Stomach (tissue), 8 donors: ENCODE measurements at regions not wholly inside any gene's neighbourhood (a gene's known extent, or its start where the extent isn't known, plus 50 kb on each side); places are given as distances from the start of the nearest gene placed in this dataset.

ENCODE experiments used
- DNase-seq, 2 donors: peaks; one replicate each; pipeline versions ENCODE4 v3.0.0 to v3.0.0-alpha.2; 2013 to 2019
- H3K27ac ChIP-seq, 5 donors: fragments of 200-600 bp in 4 of 5; sonication (generic) in 4 of 5; one replicate each; pipeline ENCODE4 v1.5.1; 2013 to 2019; ENCODE audit warnings: mild to moderate bottlenecking in 1 of 5, moderate library complexity in 1 of 5
- H3K27me3 ChIP-seq, 3 donors: fragments of 200-600 bp; sonication (generic); one replicate each; pipeline ENCODE4 v1.5.1; 2017 to 2019; ENCODE audit warnings: mixed run types in 1 of 3
- H3K36me3 ChIP-seq, 4 donors: fragments of 200-600 bp; sonication (generic); 1 replicate in 3 of 4; 2 replicates in 1 of 4; pipeline ENCODE4 v1.5.1; 2016 to 2019
- H3K4me1 ChIP-seq, 4 donors: fragments of 200-600 bp; sonication (generic); one replicate each; pipeline ENCODE4 v1.5.1; 2016 to 2019
- H3K4me3 ChIP-seq, 4 donors: fragments of 200-600 bp; sonication (generic) in 3 of 4; one replicate each; pipeline ENCODE4 v1.5.1; 2016 to 2019; ENCODE audit warnings: mild to moderate bottlenecking in 1 of 4
- H3K9me3 ChIP-seq, 4 donors: fragments of 200-600 bp; sonication (generic); one replicate each; pipeline ENCODE4 v1.5.1; 2016 to 2019
- EP300 ChIP-seq: sonication (generic); formaldehyde crosslinking; IDR thresholded peaks from one replicate; pipeline ENCODE4 v1.6.1; 2017; ENCODE audit warnings: antibody characterized with exemption
- POLR2A ChIP-seq, 4 donors: fragments of 450-650 bp; IDR thresholded peaks; one replicate each; pipeline ENCODE4 v1.6.1; 2016; ENCODE audit warnings: antibody characterized with exemption in 4 of 4, control low read depth in 2 of 4, mild to moderate bottlenecking in 1 of 4, moderate library complexity in 1 of 4
- POLR2AphosphoS5 ChIP-seq, 3 donors: sonication (generic); formaldehyde crosslinking; IDR thresholded peaks; one replicate each; pipeline ENCODE4 v1.6.1; 2016; ENCODE audit warnings: antibody characterized with exemption in 3 of 3
- WGBS, 5 donors: extraction: QIAGEN DNeasy Blood & Tissue Kit in 3 of 5; methylation state at CpG; one replicate each; pipeline versions ENCODE4 v1.1.5 to v1.1.7; 2013 to 2018; 5-methylcytosine and 5-hydroxymethylcytosine counted together
- intact Hi-C: fragments of 100-400 bp; cut with DNase I; formaldehyde crosslinking; loops from one replicate; pipeline ENCODE4 v1.15.1; 2023; ENCODE audit warnings: low total_unique reads
- TF ChIP-seq, protein P1 (sequence below), 7 experiments: fragments of 450-650 bp in 4 of 7; fragments of 200-600 bp in 3 of 7; sonication (generic) in 3 of 7; IDR thresholded peaks; one replicate each; pipeline ENCODE4 v1.5.1; 2016 to 2019; ENCODE audit warnings: antibody characterized with exemption in 7 of 7, control low read depth in 2 of 7, mild to moderate bottlenecking in 1 of 7
- donor health status: healthy with polysubstance abuse.
- donor health status: Bipolar disorder and iron deficiency.
- donor health status: healthy.

- no peaks in the 10 kb centered on the region for H3K27me3 ChIP-seq
- no peak for TF ChIP-seq EP300
- TF ChIP-seq POLR2AphosphoS5 (IDR thresholded peaks at IDR 0.05): no peak
- TF ChIP-seq POLR2A (IDR thresholded peaks at IDR 0.05): no peak
- TF ChIP-seq, protein P1, sequence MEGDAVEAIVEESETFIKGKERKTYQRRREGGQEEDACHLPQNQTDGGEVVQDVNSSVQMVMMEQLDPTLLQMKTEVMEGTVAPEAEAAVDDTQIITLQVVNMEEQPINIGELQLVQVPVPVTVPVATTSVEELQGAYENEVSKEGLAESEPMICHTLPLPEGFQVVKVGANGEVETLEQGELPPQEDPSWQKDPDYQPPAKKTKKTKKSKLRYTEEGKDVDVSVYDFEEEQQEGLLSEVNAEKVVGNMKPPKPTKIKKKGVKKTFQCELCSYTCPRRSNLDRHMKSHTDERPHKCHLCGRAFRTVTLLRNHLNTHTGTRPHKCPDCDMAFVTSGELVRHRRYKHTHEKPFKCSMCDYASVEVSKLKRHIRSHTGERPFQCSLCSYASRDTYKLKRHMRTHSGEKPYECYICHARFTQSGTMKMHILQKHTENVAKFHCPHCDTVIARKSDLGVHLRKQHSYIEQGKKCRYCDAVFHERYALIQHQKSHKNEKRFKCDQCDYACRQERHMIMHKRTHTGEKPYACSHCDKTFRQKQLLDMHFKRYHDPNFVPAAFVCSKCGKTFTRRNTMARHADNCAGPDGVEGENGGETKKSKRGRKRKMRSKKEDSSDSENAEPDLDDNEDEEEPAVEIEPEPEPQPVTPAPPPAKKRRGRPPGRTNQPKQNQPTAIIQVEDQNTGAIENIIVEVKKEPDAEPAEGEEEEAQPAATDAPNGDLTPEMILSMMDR (IDR thresholded peaks at IDR 0.05): no peak
- H3K9me3 ChIP-seq: no peaks in the 10 kb centered on the region
- H3K4me1 ChIP-seq: no peaks in the 10 kb centered on the region
- intact Hi-C loops: no loop called here
- no peak overlapping the region for H3K4me3 ChIP-seq
- H3K36me3 ChIP-seq: no peaks in the 10 kb centered on the region
- no peak for DNase-seq
- no peak overlapping the region for H3K27ac ChIP-seq
- WGBS, 5 donors: 78 to 86% (median 85%) methylated on average over 3 of the region's 3 CpGs
Observed at GRCh38 chr1:208308221-208308620, 64.0 kb upstream of the PLXNA2 start.

- intact Hi-C loops: no loop called here
Observed at GRCh38 chr1:208309771-208310170, 65.6 kb upstream of the PLXNA2 start.

GRCh38 chr1:208312706-208313105, 68.5 kb upstream of the PLXNA2 start:
- peaks cover 0 to 9% (median 0%) of the 10 kb centered on the region in 3 donors for H3K27me3 ChIP-seq
- no peaks in the 10 kb centered on the region for H3K4me1 ChIP-seq
- H3K9me3 ChIP-seq: no peaks in the 10 kb centered on the region
- H3K36me3 ChIP-seq: no peaks in the 10 kb centered on the region
- no peak overlapping the region for H3K27ac ChIP-seq
- TF ChIP-seq POLR2AphosphoS5 (IDR thresholded peaks at IDR 0.05) (no peak), POLR2A (IDR thresholded peaks at IDR 0.05) (no peak), EP300 (no peak)
- TF ChIP-seq, protein P1 (IDR thresholded peaks at IDR 0.05): no peak
- intact Hi-C loops: no loop called here
- H3K4me3 ChIP-seq: no peak overlapping the region
- DNase-seq: no peak

More at GRCh38 chr1:208309771-208310170, 65.6 kb upstream of the PLXNA2 start:
- Histone ChIP-seq H3K36me3 (no peaks in the 10 kb centered on the region), H3K9me3 (no peaks in the 10 kb centered on the region), H3K27ac (no peak overlapping the region), H3K27me3 (peaks cover 0 to under 1% (median 0%) of the 10 kb centered on the region in 3 donors), H3K4me3 (no peak overlapping the region), H3K4me1 (no peaks in the 10 kb centered on the region)
- 68 to 81% (median 75%) methylated on average over 7 of the region's 7 CpGs for WGBS, 5 donors
- DNase-seq: no peak
- TF ChIP-seq EP300 (no peak), POLR2AphosphoS5 (IDR thresholded peaks at IDR 0.05) (no peak), POLR2A (IDR thresholded peaks at IDR 0.05) (no peak)
- TF ChIP-seq, protein P1 (IDR thresholded peaks at IDR 0.05): no peak

DNA sequence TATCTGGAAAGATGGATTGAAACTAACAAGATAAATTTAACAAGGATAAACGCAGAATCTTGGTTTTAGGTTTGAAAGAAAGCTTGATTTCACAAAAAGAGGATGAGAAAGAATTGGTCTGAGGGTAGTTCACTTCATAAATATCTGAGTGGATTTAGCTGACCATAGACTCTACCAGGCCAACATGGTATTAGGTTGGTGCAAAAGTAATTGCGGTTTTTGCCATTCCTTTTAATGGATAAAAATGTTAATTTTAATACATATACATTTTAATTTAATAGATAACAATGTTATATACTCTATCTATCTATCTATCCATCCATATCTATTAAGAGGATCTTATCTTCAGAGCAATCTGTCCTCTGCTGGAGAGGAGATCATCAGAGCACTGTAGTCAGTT, 70.2 kb upstream of the PLXNA2 start:
- TF ChIP-seq POLR2AphosphoS5 (IDR thresholded peaks at IDR 0.05): no peak
- TF ChIP-seq, protein P1 (IDR thresholded peaks at IDR 0.05): no peak
- Histone ChIP-seq H3K36me3 (no peaks in the 10 kb centered on the region), H3K9me3 (no peaks in the 10 kb centered on the region), H3K4me3 (no peak overlapping the region), H3K4me1 (no peaks in the 10 kb centered on the region), H3K27me3 (peaks cover 0 to 9% (median 0%) of the 10 kb centered on the region in 3 donors), H3K27ac (no peak overlapping the region)
- no peak for DNase-seq
- intact Hi-C loops: no loop called here
- 67 to 83% (median 75%) methylated on average over 2 of the region's 2 CpGs for WGBS, 5 donors
